ENCODE measurements at regions not wholly inside any gene's neighbourhood (a gene's known extent, or its start where the extent isn't known, plus 50 kb on each side); places are given as distances from the start of the nearest gene placed in this dataset.

DNA sequence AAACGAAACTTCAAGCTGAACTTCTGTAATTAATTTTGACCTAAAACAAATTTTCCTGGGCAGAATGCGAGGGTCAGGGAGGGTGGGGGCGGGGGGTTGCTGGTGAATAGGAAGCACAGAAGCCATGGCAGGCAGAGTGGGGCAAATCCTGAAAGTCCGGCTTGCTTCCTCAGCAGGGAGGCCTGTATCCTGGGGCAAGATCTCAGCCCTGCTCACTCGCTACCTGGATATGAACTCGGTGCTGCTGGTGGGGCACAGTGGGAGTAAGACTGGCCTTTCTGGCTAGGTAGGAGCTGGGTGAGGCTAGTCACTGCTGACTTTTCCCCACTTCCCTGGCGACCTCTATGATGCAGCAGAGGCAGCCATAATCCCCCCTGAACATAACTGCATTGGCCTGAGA lies 168.9 kb upstream of the CHORDC1 start:
- no peak for DNase-seq (ENCODE audit: low read depth, low spot score)
- Histone ChIP-seq H3K27me3 (ENCODE audit: control insufficient read depth in 2 of 2, insufficient read depth in 2 of 2, low read length in 2 of 2) (no peaks in the 10 kb centered on the region), H3K79me2 (ENCODE audit: control insufficient read depth, insufficient read depth, low read length) (no peaks in the 10 kb centered on the region), H3K36me3 (ENCODE audit: control insufficient read depth in 2 of 2, extremely low read depth in 1 of 2, insufficient read depth in 2 of 2, low read length in 2 of 2) (no peaks in the 10 kb centered on the region), H4K20me1 (replicated peaks; ENCODE audit: control insufficient read depth, extremely low read depth, insufficient read depth, low read length) (no peaks in the 10 kb centered on the region), H3K9me3 (replicated peaks; ENCODE audit: control insufficient read depth, insufficient read depth, low read length) (no peaks in the 10 kb centered on the region), H3K4me3 (replicated peaks in 1 of 3; ENCODE audit: insufficient read depth in 1 of 3, low read depth in 1 of 3, low read length in 3 of 3) (no peak overlapping the region), H3K27ac (ENCODE audit: insufficient read depth, low read depth, low read length) (no peak overlapping the region), H3K4me2 (ENCODE audit: insufficient read depth, low read length) (no peak overlapping the region), H3K4me1 (ENCODE audit: control insufficient read depth, extremely low read depth, insufficient read depth, low read length) (no peaks in the 10 kb centered on the region), H3K9ac (replicated peaks; ENCODE audit: extremely low read depth, insufficient read depth, low read length) (no peak overlapping the region), H2AFZ (ENCODE audit: low read depth, low read length) (no peak overlapping the region), H3K9me1 (replicated peaks; ENCODE audit: control insufficient read depth, extremely low read depth, insufficient read depth, low read length) (no peaks in the 10 kb centered on the region)
- TF ChIP-seq FOS (IDR thresholded peaks at IDR 0.05; ENCODE audit: borderline replicate concordance, insufficient read depth, low read length): no peak
- intact Hi-C loops (cut with micrococcal nuclease): no loop called here
- dilution Hi-C loops (cut with MboI; ENCODE audit: extremely low pct_ligation_motif_present, low sequenced_read_pairs): no loop called here
- POLR2A ChIA-PET: no interaction called here
- CTCF ChIA-PET: no interaction called here
- no TSS peak for BruUV-seq (replicated peaks)
- no peak for FAIRE-seq

DNA sequence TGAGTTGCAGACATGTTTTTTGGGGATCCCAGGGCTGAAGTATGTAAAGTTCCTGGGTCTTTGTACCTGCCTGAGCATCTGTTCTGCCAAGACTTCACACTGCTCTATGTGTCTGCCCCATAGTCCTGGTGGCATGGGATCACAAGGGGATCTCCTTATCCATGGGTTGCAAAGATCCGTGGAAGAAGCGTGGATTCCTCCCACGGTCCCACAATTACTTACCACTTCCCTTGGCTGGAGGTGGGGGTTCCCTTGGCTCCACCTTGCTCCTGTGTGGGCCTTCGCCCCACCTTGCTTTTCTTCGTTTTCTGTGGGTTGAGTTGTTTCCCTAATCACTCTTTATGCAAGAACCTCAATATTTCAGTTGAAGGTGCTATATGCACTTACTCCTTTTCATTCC lies 157.4 kb upstream of the CHORDC1 start:
- DNase-seq (ENCODE audit: low read depth, low spot score) (no peak), FAIRE-seq (no peak)
- Histone ChIP-seq H3K4me3 (replicated peaks in 1 of 3; ENCODE audit: insufficient read depth in 1 of 3, low read depth in 1 of 3, low read length in 3 of 3) (no peak overlapping the region), H3K79me2 (ENCODE audit: control insufficient read depth, insufficient read depth, low read length) (no peaks in the 10 kb centered on the region), H4K20me1 (replicated peaks; ENCODE audit: control insufficient read depth, extremely low read depth, insufficient read depth, low read length) (no peaks in the 10 kb centered on the region), H3K4me2 (ENCODE audit: insufficient read depth, low read length) (no peak overlapping the region), H3K9ac (replicated peaks; ENCODE audit: extremely low read depth, insufficient read depth, low read length) (no peak overlapping the region), H3K27me3 (ENCODE audit: control insufficient read depth in 2 of 2, insufficient read depth in 2 of 2, low read length in 2 of 2) (no peaks in the 10 kb centered on the region), H3K9me1 (replicated peaks; ENCODE audit: control insufficient read depth, extremely low read depth, insufficient read depth, low read length) (no peaks in the 10 kb centered on the region), H3K36me3 (ENCODE audit: control insufficient read depth in 2 of 2, extremely low read depth in 1 of 2, insufficient read depth in 2 of 2, low read length in 2 of 2) (no peaks in the 10 kb centered on the region), H3K27ac (ENCODE audit: insufficient read depth, low read depth, low read length) (no peak overlapping the region), H2AFZ (ENCODE audit: low read depth, low read length) (no peak overlapping the region), H3K4me1 (ENCODE audit: control insufficient read depth, extremely low read depth, insufficient read depth, low read length) (no peaks in the 10 kb centered on the region), H3K9me3 (replicated peaks; ENCODE audit: control insufficient read depth, insufficient read depth, low read length) (no peaks in the 10 kb centered on the region)
- ChIA-PET POLR2A (no interaction called here), CTCF (no interaction called here)
- TF ChIP-seq GATA2 (IDR thresholded peaks at IDR 0.05; ENCODE audit: insufficient read depth, insufficient read length, low read depth, low read length): no peak
- TF ChIP-seq EZH2 (IDR thresholded peaks at IDR 0.05; ENCODE audit: borderline replicate concordance, low read depth, low read length, severe bottlenecking): no peak
- TF ChIP-seq MYC (IDR thresholded peaks at IDR 0.05; ENCODE audit: low read depth, low read length): no peak
- TF ChIP-seq JUN (IDR thresholded peaks at IDR 0.05; ENCODE audit: borderline replicate concordance, insufficient read depth, insufficient read length, low read depth): no peak
- TF ChIP-seq POLR2AphosphoS5 (IDR thresholded peaks at IDR 0.05; ENCODE audit: insufficient read depth, low read depth, low read length): no peak
- TF ChIP-seq, protein P1, sequence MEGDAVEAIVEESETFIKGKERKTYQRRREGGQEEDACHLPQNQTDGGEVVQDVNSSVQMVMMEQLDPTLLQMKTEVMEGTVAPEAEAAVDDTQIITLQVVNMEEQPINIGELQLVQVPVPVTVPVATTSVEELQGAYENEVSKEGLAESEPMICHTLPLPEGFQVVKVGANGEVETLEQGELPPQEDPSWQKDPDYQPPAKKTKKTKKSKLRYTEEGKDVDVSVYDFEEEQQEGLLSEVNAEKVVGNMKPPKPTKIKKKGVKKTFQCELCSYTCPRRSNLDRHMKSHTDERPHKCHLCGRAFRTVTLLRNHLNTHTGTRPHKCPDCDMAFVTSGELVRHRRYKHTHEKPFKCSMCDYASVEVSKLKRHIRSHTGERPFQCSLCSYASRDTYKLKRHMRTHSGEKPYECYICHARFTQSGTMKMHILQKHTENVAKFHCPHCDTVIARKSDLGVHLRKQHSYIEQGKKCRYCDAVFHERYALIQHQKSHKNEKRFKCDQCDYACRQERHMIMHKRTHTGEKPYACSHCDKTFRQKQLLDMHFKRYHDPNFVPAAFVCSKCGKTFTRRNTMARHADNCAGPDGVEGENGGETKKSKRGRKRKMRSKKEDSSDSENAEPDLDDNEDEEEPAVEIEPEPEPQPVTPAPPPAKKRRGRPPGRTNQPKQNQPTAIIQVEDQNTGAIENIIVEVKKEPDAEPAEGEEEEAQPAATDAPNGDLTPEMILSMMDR (IDR thresholded peaks at IDR 0.05; ENCODE audit: extremely low read depth in 1 of 2, insufficient read depth in 1 of 2, low read depth in 1 of 2, low read length in 2 of 2): no peak
- TF ChIP-seq FOS (IDR thresholded peaks at IDR 0.05; ENCODE audit: borderline replicate concordance, insufficient read depth, low read length): no peak
- no peak for TF ChIP-seq POLR2A (IDR thresholded peaks at IDR 0.05; ENCODE audit: low read depth, low read length)
- TF ChIP-seq, protein P2, sequence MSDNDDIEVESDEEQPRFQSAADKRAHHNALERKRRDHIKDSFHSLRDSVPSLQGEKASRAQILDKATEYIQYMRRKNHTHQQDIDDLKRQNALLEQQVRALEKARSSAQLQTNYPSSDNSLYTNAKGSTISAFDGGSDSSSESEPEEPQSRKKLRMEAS (IDR thresholded peaks at IDR 0.05; ENCODE audit: insufficient read depth, insufficient read length): no peak
- BruUV-seq (replicated peaks): no TSS peak
- intact Hi-C loops (cut with micrococcal nuclease) (no loop called here), dilution Hi-C loops (cut with MboI; ENCODE audit: extremely low pct_ligation_motif_present, low sequenced_read_pairs) (no loop called here)

Data from endothelial cell of umbilical vein (primary cell).